ENCODE measurements at regions not wholly inside any gene's neighbourhood (a gene's known extent, or its start where the extent isn't known, plus 50 kb on each side); places are given as distances from the start of the nearest gene placed in this dataset.

DNA sequence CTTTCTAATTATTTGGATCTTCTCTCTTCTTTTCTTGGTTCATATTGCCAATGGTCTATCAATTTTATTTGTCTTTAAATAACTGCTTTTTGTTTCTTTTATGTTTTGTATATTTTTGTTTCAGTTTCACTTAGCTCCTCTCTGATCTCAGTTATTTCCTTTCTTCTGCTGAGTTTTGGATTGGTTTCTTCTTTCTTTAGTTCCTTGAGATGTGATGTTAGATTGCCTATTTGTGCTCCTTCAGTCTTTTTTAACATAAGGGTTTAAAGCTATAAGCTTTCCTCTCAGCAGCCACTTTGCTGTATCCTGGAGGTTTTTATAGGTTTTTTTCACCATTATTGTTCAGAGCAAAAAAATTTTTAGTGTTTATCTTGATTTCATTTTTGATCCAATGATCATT is 351.6 kb downstream of the KDM5D start:
- TF ChIP-seq, protein P1, sequence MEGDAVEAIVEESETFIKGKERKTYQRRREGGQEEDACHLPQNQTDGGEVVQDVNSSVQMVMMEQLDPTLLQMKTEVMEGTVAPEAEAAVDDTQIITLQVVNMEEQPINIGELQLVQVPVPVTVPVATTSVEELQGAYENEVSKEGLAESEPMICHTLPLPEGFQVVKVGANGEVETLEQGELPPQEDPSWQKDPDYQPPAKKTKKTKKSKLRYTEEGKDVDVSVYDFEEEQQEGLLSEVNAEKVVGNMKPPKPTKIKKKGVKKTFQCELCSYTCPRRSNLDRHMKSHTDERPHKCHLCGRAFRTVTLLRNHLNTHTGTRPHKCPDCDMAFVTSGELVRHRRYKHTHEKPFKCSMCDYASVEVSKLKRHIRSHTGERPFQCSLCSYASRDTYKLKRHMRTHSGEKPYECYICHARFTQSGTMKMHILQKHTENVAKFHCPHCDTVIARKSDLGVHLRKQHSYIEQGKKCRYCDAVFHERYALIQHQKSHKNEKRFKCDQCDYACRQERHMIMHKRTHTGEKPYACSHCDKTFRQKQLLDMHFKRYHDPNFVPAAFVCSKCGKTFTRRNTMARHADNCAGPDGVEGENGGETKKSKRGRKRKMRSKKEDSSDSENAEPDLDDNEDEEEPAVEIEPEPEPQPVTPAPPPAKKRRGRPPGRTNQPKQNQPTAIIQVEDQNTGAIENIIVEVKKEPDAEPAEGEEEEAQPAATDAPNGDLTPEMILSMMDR (IDR thresholded peaks at IDR 0.05) = no peak
- TF ChIP-seq POLR2A (IDR thresholded peaks at IDR 0.05) = no peak
